Stimulated activated CD8-positive, alpha-beta memory T cell treated with anti-CD3 and anti-CD28 coated beads, Interleukin-12 subunit alpha, Interleukin-12 subunit beta, amount 100 ng/mL, for 4 hours (primary cell): ENCODE measurements at regions not wholly inside any gene's neighbourhood (a gene's known extent, or its start where the extent isn't known, plus 50 kb on each side); places are given as distances from the start of the nearest gene placed in this dataset.
"Not testable (repeated sequence)": the region's sequence is repeated elsewhere in the genome, so short reads cannot be mapped to it uniquely, and the experiment has no call there.

ENCODE experiments used
- DNase-seq: peaks from one replicate; pipeline ENCODE4 v3.0.0-alpha.2; 2020; ENCODE audit warnings: low read depth

GRCh38 chr4:58360354-58361133, 1250.4 kb upstream of the IGFBP7 start:
- DNase-seq = no peak

GRCh38 chr4:58359590-58359989, 1249.4 kb upstream of the IGFBP7 start:
- DNase-seq = no peak

- no peak for DNase-seq
These were observed 1247.8 kb upstream of the IGFBP7 start for GRCh38 chr4:58357947-58358346.

GRCh38 chr4:58325070-58325469, 1214.9 kb upstream of the IGFBP7 start:
- no peak for DNase-seq

GRCh38 chr4:58313444-58313843, 1203.3 kb upstream of the IGFBP7 start:
- no peak for DNase-seq

- no peak for DNase-seq
These were observed 1193.3 kb upstream of the IGFBP7 start for GRCh38 chr4:58303456-58303855.

GRCh38 chr4:58301376-58301999, 1191.3 kb upstream of the IGFBP7 start:
- DNase-seq = no peak

GRCh38 chr4:58286335-58286734, 1176.2 kb upstream of the IGFBP7 start:
- no peak for DNase-seq

- DNase-seq = not testable (repeated sequence)
These were observed 1170.7 kb upstream of the IGFBP7 start for GRCh38 chr4:58280928-58281327.

- DNase-seq = no peak
These were observed 1165.7 kb upstream of the IGFBP7 start for GRCh38 chr4:58275856-58276255.

- DNase-seq = no peak
These were observed 1164.4 kb upstream of the IGFBP7 start for GRCh38 chr4:58274553-58274952.

GRCh38 chr4:58272311-58272710, 1162.1 kb upstream of the IGFBP7 start:
- DNase-seq = no peak

GRCh38 chr4:58265734-58266133, 1155.5 kb upstream of the IGFBP7 start:
- no peak for DNase-seq

- DNase-seq = no peak
These were observed 1151.3 kb upstream of the IGFBP7 start for GRCh38 chr4:58261526-58261925.

- DNase-seq = no peak
These were observed 1144.1 kb upstream of the IGFBP7 start for GRCh38 chr4:58254291-58254690.

GRCh38 chr4:58252656-58253055, 1142.5 kb upstream of the IGFBP7 start:
- DNase-seq = no peak

GRCh38 chr4:58247792-58248191, 1137.6 kb upstream of the IGFBP7 start:
- no peak for DNase-seq

GRCh38 chr4:58225460-58225859, 1115.3 kb upstream of the IGFBP7 start:
- DNase-seq = no peak

- no peak for DNase-seq
These were observed 1109.0 kb upstream of the IGFBP7 start for GRCh38 chr4:58219179-58219578.

GRCh38 chr4:58216461-58216860, 1106.3 kb upstream of the IGFBP7 start:
- DNase-seq = no peak

- no peak for DNase-seq
These were observed 1104.2 kb upstream of the IGFBP7 start for GRCh38 chr4:58214376-58214775.

- DNase-seq = no peak
These were observed 1099.4 kb upstream of the IGFBP7 start for GRCh38 chr4:58209551-58209950.

GRCh38 chr4:58209001-58209400, 1098.8 kb upstream of the IGFBP7 start:
- DNase-seq = no peak
